Liver (tissue), 8 donors: ENCODE measurements at regions not wholly inside any gene's neighbourhood (a gene's known extent, or its start where the extent isn't known, plus 50 kb on each side); places are given as distances from the start of the nearest gene placed in this dataset.

Source experiments
- DNase-seq: peaks from one replicate; pipeline ENCODE4 v3.0.0-alpha.2; 2017; ENCODE audit warnings: low spot score
- H3K27ac ChIP-seq, 2 donors: one replicate each; pipeline ENCODE4 v1.7.0; 2013; ENCODE audit warnings: inconsistent platforms in 2 of 2, low read length in 2 of 2, control low read depth in 1 of 2, low read depth in 1 of 2, mild to moderate bottlenecking in 1 of 2
- H3K27me3 ChIP-seq, 4 donors: one replicate each; pipeline versions ENCODE4 v1.6.1 to v1.7.0; 2013; ENCODE audit warnings: low read length in 3 of 4, inconsistent platforms in 1 of 4, mild to moderate bottlenecking in 1 of 4, moderate library complexity in 1 of 4; ENCODE audit not compliant: control insufficient read depth in 4 of 4, insufficient read depth in 4 of 4
- H3K36me3 ChIP-seq, 4 donors: one replicate each; pipeline versions ENCODE4 v1.6.1 to v1.7.0; 2013; ENCODE audit warnings: low read length in 3 of 4, mild to moderate bottlenecking in 3 of 4, low read depth in 1 of 4, moderate library complexity in 1 of 4; ENCODE audit not compliant: control insufficient read depth in 4 of 4, insufficient read depth in 3 of 4
- H3K4me1 ChIP-seq, 4 donors: one replicate each; pipeline versions ENCODE4 v1.6.1 to v1.7.0; 2013; ENCODE audit warnings: low read length in 3 of 4, mild to moderate bottlenecking in 3 of 4, moderate library complexity in 1 of 4; ENCODE audit not compliant: control insufficient read depth in 4 of 4, insufficient read depth in 4 of 4
- H3K4me3 ChIP-seq, 3 donors: one replicate each; pipeline versions ENCODE4 v1.6.1 to v1.7.0; 2013; ENCODE audit warnings: low read length in 3 of 3, control low read depth in 1 of 3, low read depth in 1 of 3, mild to moderate bottlenecking in 1 of 3
- H3K9ac ChIP-seq, 2 donors: one replicate each; pipeline ENCODE4 v1.7.0; 2013; ENCODE audit warnings: low read length in 2 of 2, mild to moderate bottlenecking in 2 of 2, moderate library complexity in 2 of 2, control low read depth in 1 of 2, low read depth in 1 of 2
- H3K9me3 ChIP-seq, 4 donors: one replicate each; pipeline versions ENCODE4 v1.6.1 to v1.7.0; 2013; ENCODE audit warnings: low read length in 3 of 4; ENCODE audit not compliant: control insufficient read depth in 4 of 4
- CTCF ChIP-seq: fragments of 150-350 bp; IDR thresholded peaks from 2 replicates; pipeline ENCODE4 v1.5.1; 2017; ENCODE audit warnings: improper control_type of control experiment, low read depth, low read length; ENCODE audit not compliant: missing input control
- EGR1 ChIP-seq, 2 donors: IDR thresholded peaks; 2 replicates each; pipeline ENCODE4 v1.6.1; 2016 to 2018; ENCODE audit warnings: antibody characterized with exemption in 2 of 2, low read depth in 2 of 2
- FOXA1 ChIP-seq: IDR thresholded peaks from 2 replicates; pipeline ENCODE4 v1.6.1; 2016; ENCODE audit warnings: antibody characterized with exemption
- FOXA2 ChIP-seq: IDR thresholded peaks from 2 replicates; pipeline ENCODE4 v1.6.1; 2016; ENCODE audit warnings: antibody characterized with exemption
- GABPA ChIP-seq, 2 donors: IDR thresholded peaks in 1 of 2; conservative IDR thresholded peaks in 1 of 2; 2 replicates each; pipeline ENCODE4 v1.6.1; 2016; ENCODE audit warnings: antibody characterized with exemption in 2 of 2, mild to moderate bottlenecking in 1 of 2, moderate library complexity in 1 of 2
- HNF4A ChIP-seq, 2 donors: conservative IDR thresholded peaks; 2 replicates each; pipeline ENCODE4 v1.6.1; 2016; ENCODE audit warnings: antibody characterized with exemption in 2 of 2, mild to moderate bottlenecking in 2 of 2
- HNF4G ChIP-seq: IDR thresholded peaks from 2 replicates; pipeline ENCODE4 v1.6.1; 2016; ENCODE audit warnings: antibody characterized with exemption
- JUND ChIP-seq, 2 donors: IDR thresholded peaks; 2 replicates each; pipeline ENCODE4 v1.6.1; 2016; ENCODE audit warnings: antibody characterized with exemption in 2 of 2
- MAX ChIP-seq: IDR thresholded peaks from 2 replicates; pipeline ENCODE4 v1.6.1; 2016; ENCODE audit warnings: antibody characterized with exemption
- NR2F2 ChIP-seq: IDR thresholded peaks from 2 replicates; pipeline ENCODE4 v1.6.1; 2016; ENCODE audit warnings: antibody characterized with exemption
- RAD21 ChIP-seq, 2 donors: IDR thresholded peaks; 2 replicates each; pipeline ENCODE4 v1.6.1; 2016; ENCODE audit warnings: antibody characterized with exemption in 2 of 2, mild to moderate bottlenecking in 2 of 2
- RXRA ChIP-seq, 2 donors: IDR thresholded peaks; 2 replicates each; pipeline ENCODE4 v1.6.1; 2017 to 2018; ENCODE audit warnings: antibody characterized with exemption in 2 of 2, mild to moderate bottlenecking in 1 of 2
- SP1 ChIP-seq: IDR thresholded peaks from 2 replicates; pipeline ENCODE4 v1.6.1; 2018; ENCODE audit warnings: antibody characterized with exemption, mild to moderate bottlenecking
- TAF1 ChIP-seq: conservative IDR thresholded peaks from 2 replicates; pipeline ENCODE4 v1.6.1; 2016; ENCODE audit warnings: antibody characterized with exemption, mild to moderate bottlenecking
- YY1 ChIP-seq: IDR thresholded peaks from 2 replicates; pipeline ENCODE4 v1.6.1; 2016; ENCODE audit warnings: antibody characterized with exemption, mild to moderate bottlenecking
- ZBTB33 ChIP-seq: IDR thresholded peaks from 2 replicates; pipeline ENCODE4 v1.6.1; 2016; ENCODE audit warnings: antibody characterized with exemption
- WGBS: extraction: QIAGEN DNeasy Blood & Tissue Kit; methylation state at CpG from one replicate; pipeline ENCODE4 v1.1.7; 2013; 5-methylcytosine and 5-hydroxymethylcytosine counted together
- TF ChIP-seq, protein P1 (sequence below): IDR thresholded peaks from 2 replicates; pipeline ENCODE4 v1.6.1; 2016; ENCODE audit warnings: antibody characterized with exemption
- TF ChIP-seq, protein P2 (sequence below): IDR thresholded peaks from 2 replicates; pipeline ENCODE4 v1.6.1; 2016; ENCODE audit warnings: antibody characterized with exemption, mild to moderate bottlenecking
- donor health status: healthy.
- donor health status: healthy.
- donor health status: healthy.
- donor health status: healthy.
- donor health status: healthy.

GRCh38 chr3:6680119-6680806 is 180.7 kb upstream of the GRM7 start:
- H3K27ac ChIP-seq, result no peak overlapping the region
- WGBS, result 72% methylated on average over 3 of the region's 3 CpGs
- DNase-seq, result no peak
- TF ChIP-seq HNF4G, result no peak
- TF ChIP-seq, protein P1, sequence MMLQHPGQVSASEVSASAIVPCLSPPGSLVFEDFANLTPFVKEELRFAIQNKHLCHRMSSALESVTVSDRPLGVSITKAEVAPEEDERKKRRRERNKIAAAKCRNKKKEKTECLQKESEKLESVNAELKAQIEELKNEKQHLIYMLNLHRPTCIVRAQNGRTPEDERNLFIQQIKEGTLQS, result no peak
- TF ChIP-seq FOXA2, result no peak
- TF ChIP-seq ZBTB33, result no peak
- no peak for TF ChIP-seq RXRA (IDR thresholded peaks at IDR 0.05)
- no peak for TF ChIP-seq SP1
- no peak for TF ChIP-seq NR2F2
- no peak for TF ChIP-seq YY1
- no peak for TF ChIP-seq GABPA (IDR thresholded peaks at IDR 0.05 in 1 of 2, conservative IDR thresholded peaks at IDR 0.05 in 1 of 2)
- TF ChIP-seq, protein P2, sequence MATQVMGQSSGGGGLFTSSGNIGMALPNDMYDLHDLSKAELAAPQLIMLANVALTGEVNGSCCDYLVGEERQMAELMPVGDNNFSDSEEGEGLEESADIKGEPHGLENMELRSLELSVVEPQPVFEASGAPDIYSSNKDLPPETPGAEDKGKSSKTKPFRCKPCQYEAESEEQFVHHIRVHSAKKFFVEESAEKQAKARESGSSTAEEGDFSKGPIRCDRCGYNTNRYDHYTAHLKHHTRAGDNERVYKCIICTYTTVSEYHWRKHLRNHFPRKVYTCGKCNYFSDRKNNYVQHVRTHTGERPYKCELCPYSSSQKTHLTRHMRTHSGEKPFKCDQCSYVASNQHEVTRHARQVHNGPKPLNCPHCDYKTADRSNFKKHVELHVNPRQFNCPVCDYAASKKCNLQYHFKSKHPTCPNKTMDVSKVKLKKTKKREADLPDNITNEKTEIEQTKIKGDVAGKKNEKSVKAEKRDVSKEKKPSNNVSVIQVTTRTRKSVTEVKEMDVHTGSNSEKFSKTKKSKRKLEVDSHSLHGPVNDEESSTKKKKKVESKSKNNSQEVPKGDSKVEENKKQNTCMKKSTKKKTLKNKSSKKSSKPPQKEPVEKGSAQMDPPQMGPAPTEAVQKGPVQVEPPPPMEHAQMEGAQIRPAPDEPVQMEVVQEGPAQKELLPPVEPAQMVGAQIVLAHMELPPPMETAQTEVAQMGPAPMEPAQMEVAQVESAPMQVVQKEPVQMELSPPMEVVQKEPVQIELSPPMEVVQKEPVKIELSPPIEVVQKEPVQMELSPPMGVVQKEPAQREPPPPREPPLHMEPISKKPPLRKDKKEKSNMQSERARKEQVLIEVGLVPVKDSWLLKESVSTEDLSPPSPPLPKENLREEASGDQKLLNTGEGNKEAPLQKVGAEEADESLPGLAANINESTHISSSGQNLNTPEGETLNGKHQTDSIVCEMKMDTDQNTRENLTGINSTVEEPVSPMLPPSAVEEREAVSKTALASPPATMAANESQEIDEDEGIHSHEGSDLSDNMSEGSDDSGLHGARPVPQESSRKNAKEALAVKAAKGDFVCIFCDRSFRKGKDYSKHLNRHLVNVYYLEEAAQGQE, result no peak
- no peak for TF ChIP-seq CTCF
- TF ChIP-seq TAF1, result no peak
- TF ChIP-seq HNF4A (conservative IDR thresholded peaks at IDR 0.05), result no peak
- no peak for TF ChIP-seq EGR1 (IDR thresholded peaks at IDR 0.05; ENCODE audit: low read depth in 2 of 2)
- no peak for TF ChIP-seq FOXA1
- TF ChIP-seq RAD21 (IDR thresholded peaks at IDR 0.05), result no peak
- no peak for TF ChIP-seq JUND (IDR thresholded peaks at IDR 0.05)
- TF ChIP-seq MAX, result no peak
- H3K4me1 ChIP-seq, result no peaks in the 10 kb centered on the region
- H3K9ac ChIP-seq, result no peak overlapping the region
- no peaks in the 10 kb centered on the region for H3K9me3 ChIP-seq
- no peaks in the 10 kb centered on the region for H3K36me3 ChIP-seq
- peaks cover 0 to 3% (median 0%) of the 10 kb centered on the region in 4 donors for H3K27me3 ChIP-seq
- H3K4me3 ChIP-seq, result no peak overlapping the region
